OCI-LY1 (cell line): ENCODE measurements at regions not wholly inside any gene's neighbourhood (a gene's known extent, or its start where the extent isn't known, plus 50 kb on each side); places are given as distances from the start of the nearest gene placed in this dataset.

Experiments used
- H2AFZ ChIP-seq: fragments of 200-600 bp; sonication (generic), shearing (Covaris generic); 2 replicates; pipeline ENCODE4 v1.6.0; 2014; ENCODE audit warnings: antibody characterized with exemption, mild to moderate bottlenecking, low read length
- H3F3A ChIP-seq: fragments of 200-600 bp; sonication (generic), shearing (Covaris generic); 2 replicates; pipeline ENCODE4 v1.6.0; 2014; ENCODE audit warnings: mild to moderate bottlenecking, antibody characterized with exemption, low read length, moderate library complexity; ENCODE audit not compliant: insufficient read depth
- H3K27ac ChIP-seq: fragments of 200-600 bp; sonication (generic); 2 replicates; pipeline ENCODE4 v1.5.1; 2014; ENCODE audit warnings: low read length, mixed run types, mild to moderate bottlenecking, low read depth; ENCODE audit not compliant: poor library complexity, severe bottlenecking
- H3K27me3 ChIP-seq: fragments of 200-600 bp; sonication (generic); 2 replicates; pipeline ENCODE4 v1.6.0; 2014; ENCODE audit warnings: antibody characterized with exemption, mild to moderate bottlenecking, low read length, moderate library complexity; ENCODE audit not compliant: insufficient read depth
- H3K36me3 ChIP-seq: fragments of 200-600 bp; sonication (generic); 2 replicates; pipeline ENCODE4 v1.6.1; 2014; ENCODE audit warnings: mild to moderate bottlenecking, antibody characterized with exemption, low read length, moderate library complexity, mixed read lengths; ENCODE audit not compliant: insufficient read depth
- H3K4me1 ChIP-seq: fragments of 200-600 bp; sonication (generic); 2 replicates; pipeline ENCODE4 v1.5.1; 2014; ENCODE audit warnings: mild to moderate bottlenecking, low read length, moderate library complexity; ENCODE audit not compliant: insufficient read depth, severe bottlenecking
- H3K4me2 ChIP-seq: fragments of 200-600 bp; sonication (generic), shearing (Covaris generic); 2 replicates; pipeline ENCODE4 v1.6.1; 2014; ENCODE audit warnings: low read length
- H3K4me3 ChIP-seq: fragments of 200-600 bp; sonication (generic); 2 replicates; pipeline ENCODE4 v1.5.1; 2014; ENCODE audit warnings: low read length, low read depth, mild to moderate bottlenecking, mixed read lengths; ENCODE audit not compliant: poor library complexity, severe bottlenecking
- H3K79me2 ChIP-seq: fragments of 200-600 bp; shearing (Covaris generic); 2 replicates; pipeline ENCODE4 v1.6.1; 2016; ENCODE audit warnings: mixed run types, low read length, mixed read lengths; ENCODE audit not compliant: insufficient read depth
- H3K9ac ChIP-seq: fragments of 200-600 bp; sonication (generic), shearing (Covaris generic); 2 replicates; pipeline ENCODE4 v1.6.1; 2014; ENCODE audit warnings: mild to moderate bottlenecking, low read length, mixed read lengths
- H3K9me2 ChIP-seq: fragments of 200-600 bp; sonication (generic), shearing (Covaris generic); 2 replicates; pipeline ENCODE4 v1.6.1; 2014; ENCODE audit warnings: low read depth, mild to moderate bottlenecking, low read length, mixed read lengths
- H3K9me3 ChIP-seq: fragments of 200-600 bp; shearing (Covaris generic); 2 replicates; pipeline ENCODE4 v1.6.1; 2014; ENCODE audit warnings: low read length, mixed read lengths
- H4K20me1 ChIP-seq: fragments of 200-600 bp; sonication (generic), shearing (Covaris generic); 2 replicates; pipeline ENCODE4 v1.6.0; 2016; ENCODE audit warnings: mild to moderate bottlenecking, low read length; ENCODE audit not compliant: insufficient read depth
- EZH2 ChIP-seq: fragments of 200-600 bp; sonication (generic), shearing (Covaris generic); IDR thresholded peaks from 2 replicates; pipeline ENCODE4 v1.8.0; 2017; ENCODE audit warnings: borderline replicate concordance, mixed run types, mild to moderate bottlenecking, antibody characterized with exemption, low read length, moderate library complexity, mixed read lengths
- TF ChIP-seq, protein P1 (sequence below): fragments of 200-600 bp; sonication (generic), shearing (Covaris generic); IDR thresholded peaks from 2 replicates; pipeline ENCODE4 v1.5.1; 2017; ENCODE audit warnings: mild to moderate bottlenecking, antibody characterized with exemption, low read length, moderate library complexity, mixed read lengths

DNA sequence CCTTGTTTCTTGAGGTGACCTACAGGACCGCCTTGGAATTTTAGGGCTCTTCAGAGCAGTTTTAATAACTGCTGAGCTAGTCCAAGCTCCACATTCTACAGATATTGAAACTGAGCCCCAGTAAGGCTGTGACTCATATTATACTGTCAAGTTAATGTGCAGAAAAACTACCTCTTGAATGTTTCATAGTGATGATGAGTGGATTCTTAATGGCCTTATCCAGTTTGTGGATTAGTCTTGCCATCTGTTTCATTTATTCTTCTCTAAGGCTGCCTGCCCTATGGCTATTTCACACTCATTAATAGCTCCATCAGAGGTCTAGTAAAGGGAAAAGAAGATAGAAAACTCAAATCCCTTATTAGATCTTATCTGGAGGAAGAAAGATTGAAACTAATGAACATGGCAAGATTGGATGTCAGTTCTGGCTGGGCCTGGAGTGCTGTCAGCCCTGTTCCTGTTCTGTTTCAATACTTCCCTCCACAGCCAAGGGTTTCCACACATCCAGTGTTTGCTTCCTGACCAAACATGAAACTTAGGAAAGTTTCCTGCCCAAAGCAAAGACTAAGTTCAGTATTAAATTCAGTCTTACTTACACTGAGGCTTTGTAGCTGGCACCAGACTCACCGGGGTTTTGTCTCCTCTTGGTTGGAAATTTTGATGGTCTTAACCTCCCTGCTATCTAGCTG, 215.6 kb upstream of the DMAC1 start:
- no peaks in the 10 kb centered on the region for H3K9me3 ChIP-seq
- H3K9me2 ChIP-seq: no peaks in the 10 kb centered on the region
- H3K36me3 ChIP-seq: no peaks in the 10 kb centered on the region
- H4K20me1 ChIP-seq: no peaks in the 10 kb centered on the region
- no peak overlapping the region for H2AFZ ChIP-seq
- no peak overlapping the region for H3K9ac ChIP-seq
- no peaks in the 10 kb centered on the region for H3K79me2 ChIP-seq
- H3F3A ChIP-seq: no peaks in the 10 kb centered on the region
- TF ChIP-seq EZH2: no peak
- TF ChIP-seq, protein P1, sequence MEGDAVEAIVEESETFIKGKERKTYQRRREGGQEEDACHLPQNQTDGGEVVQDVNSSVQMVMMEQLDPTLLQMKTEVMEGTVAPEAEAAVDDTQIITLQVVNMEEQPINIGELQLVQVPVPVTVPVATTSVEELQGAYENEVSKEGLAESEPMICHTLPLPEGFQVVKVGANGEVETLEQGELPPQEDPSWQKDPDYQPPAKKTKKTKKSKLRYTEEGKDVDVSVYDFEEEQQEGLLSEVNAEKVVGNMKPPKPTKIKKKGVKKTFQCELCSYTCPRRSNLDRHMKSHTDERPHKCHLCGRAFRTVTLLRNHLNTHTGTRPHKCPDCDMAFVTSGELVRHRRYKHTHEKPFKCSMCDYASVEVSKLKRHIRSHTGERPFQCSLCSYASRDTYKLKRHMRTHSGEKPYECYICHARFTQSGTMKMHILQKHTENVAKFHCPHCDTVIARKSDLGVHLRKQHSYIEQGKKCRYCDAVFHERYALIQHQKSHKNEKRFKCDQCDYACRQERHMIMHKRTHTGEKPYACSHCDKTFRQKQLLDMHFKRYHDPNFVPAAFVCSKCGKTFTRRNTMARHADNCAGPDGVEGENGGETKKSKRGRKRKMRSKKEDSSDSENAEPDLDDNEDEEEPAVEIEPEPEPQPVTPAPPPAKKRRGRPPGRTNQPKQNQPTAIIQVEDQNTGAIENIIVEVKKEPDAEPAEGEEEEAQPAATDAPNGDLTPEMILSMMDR: no peak
- H3K27me3 ChIP-seq: no peaks in the 10 kb centered on the region
- no peak overlapping the region for H3K27ac ChIP-seq
- H3K4me2 ChIP-seq: no peak overlapping the region
- no peaks in the 10 kb centered on the region for H3K4me1 ChIP-seq
- no peak overlapping the region for H3K4me3 ChIP-seq

DNA sequence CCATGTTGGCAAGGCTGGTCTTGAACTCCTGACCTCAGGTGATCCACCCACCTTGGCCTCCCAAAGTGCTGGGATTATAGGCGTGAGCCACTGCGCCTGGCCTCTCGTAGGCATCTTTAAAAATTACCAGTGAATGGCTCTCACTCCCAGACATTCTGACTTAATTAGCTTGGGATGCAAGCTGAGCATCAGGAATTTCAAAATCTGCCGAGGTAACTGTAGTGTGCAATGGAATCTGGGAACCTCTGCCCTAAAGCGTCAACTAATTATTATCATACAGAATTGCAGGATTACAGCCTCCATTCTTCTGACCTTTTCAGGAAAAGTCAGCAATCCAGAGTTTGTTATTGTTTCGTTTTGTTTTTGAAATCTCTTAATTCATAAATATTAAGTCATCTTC, 213.4 kb upstream of the DMAC1 start:
- TF ChIP-seq EZH2: no peak
- TF ChIP-seq, protein P1: no peak
- Histone ChIP-seq H3K9me3 (peaks cover 3% of the 10 kb centered on the region; the same call in 1 of the 2 replicates), H2AFZ (no peak overlapping the region), H3K4me3 (no peak overlapping the region), H3K27me3 (no peaks in the 10 kb centered on the region), H3K36me3 (no peaks in the 10 kb centered on the region), H3K4me1 (no peaks in the 10 kb centered on the region), H3K4me2 (no peak overlapping the region), H3K9me2 (no peaks in the 10 kb centered on the region), H3K79me2 (no peaks in the 10 kb centered on the region), H4K20me1 (no peaks in the 10 kb centered on the region), H3F3A (no peaks in the 10 kb centered on the region), H3K9ac (no peak overlapping the region), H3K27ac (no peak overlapping the region)

DNA sequence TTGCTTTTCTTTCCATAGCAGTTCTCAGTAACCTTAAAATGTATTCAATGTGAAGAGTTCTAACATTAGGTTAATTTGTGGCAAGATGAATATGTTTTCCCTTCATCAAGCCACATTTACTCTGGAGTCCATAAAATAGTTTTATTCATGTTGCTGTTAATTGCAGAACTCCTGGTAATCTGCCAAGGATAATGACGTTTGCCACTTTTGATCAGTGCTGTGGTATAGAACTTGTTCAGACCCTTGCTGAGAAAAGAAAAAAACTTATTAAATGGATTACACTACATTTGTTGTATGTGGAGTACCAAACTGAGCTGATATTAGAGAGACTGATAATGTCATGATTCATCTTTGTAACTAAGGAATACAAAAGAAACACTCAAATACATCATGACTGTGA, 212.4 kb upstream of the DMAC1 start:
- H4K20me1 ChIP-seq: no peaks in the 10 kb centered on the region
- H3K9me3 ChIP-seq: peaks cover 3% of the 10 kb centered on the region; the same call in 1 of the 2 replicates
- H3K27me3 ChIP-seq: no peaks in the 10 kb centered on the region
- H3K27ac ChIP-seq: no peak overlapping the region
- no peaks in the 10 kb centered on the region for H3K9me2 ChIP-seq
- no peak overlapping the region for H2AFZ ChIP-seq
- no peak for TF ChIP-seq EZH2
- TF ChIP-seq, protein P1: no peak
- no peaks in the 10 kb centered on the region for H3F3A ChIP-seq
- no peak overlapping the region for H3K4me2 ChIP-seq
- no peak overlapping the region for H3K4me3 ChIP-seq
- no peaks in the 10 kb centered on the region for H3K36me3 ChIP-seq
- H3K9ac ChIP-seq: no peak overlapping the region
- H3K79me2 ChIP-seq: no peaks in the 10 kb centered on the region
- no peaks in the 10 kb centered on the region for H3K4me1 ChIP-seq
